Muscle layer of duodenum (tissue), 2 donors: ENCODE measurements at regions not wholly inside any gene's neighbourhood (a gene's known extent, or its start where the extent isn't known, plus 50 kb on each side); places are given as distances from the start of the nearest gene placed in this dataset.

ENCODE experiments used
- H3K27ac ChIP-seq: one replicate; pipeline ENCODE4 v1.7.0; 2013; ENCODE audit warnings: mild to moderate bottlenecking, low read length
- H3K27me3 ChIP-seq: one replicate; pipeline ENCODE4 v1.7.0; 2013; ENCODE audit warnings: low read depth, mild to moderate bottlenecking, control low read depth, low read length
- H3K36me3 ChIP-seq, 2 donors: one replicate each; pipeline ENCODE4 v1.7.0; 2013; ENCODE audit warnings: low read length in 2 of 2, control low read depth in 1 of 2, mild to moderate bottlenecking in 1 of 2; ENCODE audit not compliant: insufficient read depth in 2 of 2, control insufficient read depth in 1 of 2
- H3K4me1 ChIP-seq, 2 donors: one replicate each; pipeline ENCODE4 v1.7.0; 2013; ENCODE audit warnings: low read length in 2 of 2, mild to moderate bottlenecking in 2 of 2, control low read depth in 1 of 2, moderate library complexity in 1 of 2; ENCODE audit not compliant: insufficient read depth in 2 of 2, control insufficient read depth in 1 of 2
- H3K4me3 ChIP-seq, 2 donors: one replicate each; pipeline ENCODE4 v1.7.0; 2013; ENCODE audit warnings: low read length in 2 of 2, low read depth in 1 of 2, mild to moderate bottlenecking in 1 of 2
- H3K9me3 ChIP-seq, 2 donors: one replicate each; pipeline ENCODE4 v1.7.0; 2013; ENCODE audit warnings: low read length in 2 of 2, control low read depth in 1 of 2, mild to moderate bottlenecking in 1 of 2; ENCODE audit not compliant: control insufficient read depth in 1 of 2
- donor health status: healthy.

DNA sequence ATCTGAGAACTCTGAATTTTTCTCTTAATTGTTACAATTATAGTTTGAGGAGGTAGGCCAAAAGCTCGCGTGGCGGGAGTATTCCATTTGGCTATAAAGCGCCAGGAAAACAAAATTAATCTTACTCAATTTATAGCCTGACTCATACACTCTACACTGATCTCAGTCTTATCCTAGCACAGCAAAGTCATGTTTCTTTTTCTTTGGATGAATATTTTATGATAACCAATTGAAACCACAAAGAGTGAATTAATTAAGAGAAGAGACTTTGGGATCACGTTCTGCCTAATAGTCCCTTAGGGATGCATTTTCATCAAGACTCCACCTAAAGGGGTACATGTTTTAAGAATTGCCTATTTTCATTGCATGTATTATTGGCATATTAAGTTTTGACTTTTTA lies 420.8 kb downstream of the HGF start:
- no peaks in the 10 kb centered on the region for H3K27me3 ChIP-seq
- H3K27ac ChIP-seq: no peak overlapping the region
- H3K4me1 ChIP-seq: no peaks in the 10 kb centered on the region
- no peaks in the 10 kb centered on the region for H3K9me3 ChIP-seq
- no peak overlapping the region for H3K4me3 ChIP-seq
- no peaks in the 10 kb centered on the region for H3K36me3 ChIP-seq

DNA sequence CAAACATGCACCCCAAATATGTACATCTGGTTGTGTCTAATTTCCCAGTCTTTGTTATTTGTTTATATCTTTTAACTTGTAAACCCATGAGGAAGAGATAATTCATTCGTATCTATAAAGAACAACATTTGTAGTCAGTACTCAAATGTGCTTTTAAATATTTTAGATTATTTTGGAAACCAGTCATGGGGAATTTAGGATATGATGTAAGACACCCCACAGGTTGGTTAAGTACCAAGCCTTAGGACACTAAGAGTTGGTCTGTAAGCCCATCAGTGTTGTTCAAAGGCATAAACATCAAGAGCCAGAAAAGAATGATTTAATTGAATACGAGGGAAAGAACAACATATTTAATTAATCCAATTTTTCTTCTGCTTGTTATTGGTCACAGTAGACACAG lies 421.1 kb upstream of the SEMA3C start:
- H3K4me3 ChIP-seq: no peak overlapping the region
- no peaks in the 10 kb centered on the region for H3K4me1 ChIP-seq
- no peaks in the 10 kb centered on the region for H3K36me3 ChIP-seq
- no peaks in the 10 kb centered on the region for H3K9me3 ChIP-seq
- no peaks in the 10 kb centered on the region for H3K27me3 ChIP-seq
- no peak overlapping the region for H3K27ac ChIP-seq

DNA sequence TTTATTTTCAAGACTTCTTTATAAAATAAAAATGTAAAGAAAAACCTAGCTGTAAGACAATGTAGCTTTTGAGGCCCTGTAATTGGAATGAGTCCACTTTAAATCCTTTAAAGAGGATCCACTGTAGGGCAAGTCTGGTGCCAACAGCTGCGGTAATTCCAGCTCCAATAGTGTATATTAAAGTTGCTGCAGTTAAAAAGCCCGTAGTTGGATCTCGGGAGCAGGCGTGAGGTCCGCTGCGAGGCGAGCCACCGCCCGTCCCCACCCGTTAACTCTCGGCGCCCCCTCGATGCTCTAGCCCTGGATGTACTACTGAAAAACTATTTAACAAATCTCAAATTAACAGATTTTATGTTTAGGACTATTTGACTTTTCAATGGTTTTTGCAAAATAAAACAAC lies 414.7 kb upstream of the SEMA3C start:
- Histone ChIP-seq H3K4me3 (no peak overlapping the region), H3K9me3 (no peaks in the 10 kb centered on the region), H3K4me1 (no peaks in the 10 kb centered on the region), H3K27me3 (no peaks in the 10 kb centered on the region), H3K36me3 (no peaks in the 10 kb centered on the region), H3K27ac (no peak overlapping the region)

- H3K36me3 ChIP-seq: no peaks in the 10 kb centered on the region
- H3K4me1 ChIP-seq: no peaks in the 10 kb centered on the region
- no peaks in the 10 kb centered on the region for H3K9me3 ChIP-seq
- no peak overlapping the region for H3K27ac ChIP-seq
- no peak overlapping the region for H3K4me3 ChIP-seq
- no peaks in the 10 kb centered on the region for H3K27me3 ChIP-seq
Measured at GRCh38 chr7:81333004-81333403, 414.2 kb upstream of the SEMA3C start.

DNA sequence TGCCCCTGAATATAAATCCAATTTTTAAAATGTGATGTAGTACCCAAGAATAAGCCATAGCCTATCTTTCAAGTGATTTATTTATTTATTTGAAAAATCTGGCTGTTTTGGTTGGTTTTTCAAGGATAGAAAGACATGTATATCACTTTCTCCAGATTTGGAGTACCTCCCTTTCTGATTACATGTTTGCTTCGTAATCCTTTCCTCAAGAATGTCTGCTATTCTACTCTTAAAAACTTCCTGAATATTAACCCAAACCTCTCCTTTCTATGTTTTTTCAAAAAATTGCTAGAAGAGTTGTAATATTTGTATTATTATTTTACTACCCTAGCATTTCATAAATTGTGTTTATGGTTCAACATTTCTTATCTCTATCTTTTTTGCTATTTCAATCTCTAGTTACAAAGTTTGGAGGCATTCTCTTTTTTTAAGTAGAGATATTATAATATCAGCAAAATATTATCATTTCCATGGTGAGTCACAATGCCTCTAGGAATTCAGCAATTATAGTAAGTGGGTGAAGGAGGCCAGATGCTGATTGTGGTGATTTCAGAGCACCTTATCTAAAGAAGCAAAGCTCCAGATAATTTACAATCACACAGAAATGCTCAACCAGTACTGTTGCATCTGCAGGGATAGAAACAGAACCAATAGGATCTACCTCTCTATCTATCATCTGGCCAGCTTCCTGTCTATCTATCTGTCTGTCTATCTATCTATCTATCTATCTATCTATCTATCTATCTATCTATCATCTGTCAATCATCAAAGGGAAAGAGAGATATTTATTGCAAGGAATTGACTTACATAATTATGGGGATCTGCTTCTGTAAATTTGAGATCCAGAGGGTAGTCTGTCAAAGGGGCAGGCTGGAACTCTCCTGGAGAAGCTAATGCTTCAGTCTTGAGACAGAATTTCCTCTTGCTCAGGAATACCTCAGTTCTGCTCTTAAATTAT lies 412.5 kb upstream of the SEMA3C start:
- H3K27me3 ChIP-seq: no peaks in the 10 kb centered on the region
- H3K27ac ChIP-seq: no peak overlapping the region
- H3K4me1 ChIP-seq: no peaks in the 10 kb centered on the region
- no peaks in the 10 kb centered on the region for H3K9me3 ChIP-seq
- H3K4me3 ChIP-seq: no peak overlapping the region
- H3K36me3 ChIP-seq: no peaks in the 10 kb centered on the region

- Histone ChIP-seq H3K4me3 (no peak overlapping the region), H3K27me3 (no peaks in the 10 kb centered on the region), H3K36me3 (no peaks in the 10 kb centered on the region), H3K4me1 (no peaks in the 10 kb centered on the region), H3K9me3 (no peaks in the 10 kb centered on the region), H3K27ac (no peak overlapping the region)
Measured at GRCh38 chr7:81330108-81330507, 411.3 kb upstream of the SEMA3C start.

DNA sequence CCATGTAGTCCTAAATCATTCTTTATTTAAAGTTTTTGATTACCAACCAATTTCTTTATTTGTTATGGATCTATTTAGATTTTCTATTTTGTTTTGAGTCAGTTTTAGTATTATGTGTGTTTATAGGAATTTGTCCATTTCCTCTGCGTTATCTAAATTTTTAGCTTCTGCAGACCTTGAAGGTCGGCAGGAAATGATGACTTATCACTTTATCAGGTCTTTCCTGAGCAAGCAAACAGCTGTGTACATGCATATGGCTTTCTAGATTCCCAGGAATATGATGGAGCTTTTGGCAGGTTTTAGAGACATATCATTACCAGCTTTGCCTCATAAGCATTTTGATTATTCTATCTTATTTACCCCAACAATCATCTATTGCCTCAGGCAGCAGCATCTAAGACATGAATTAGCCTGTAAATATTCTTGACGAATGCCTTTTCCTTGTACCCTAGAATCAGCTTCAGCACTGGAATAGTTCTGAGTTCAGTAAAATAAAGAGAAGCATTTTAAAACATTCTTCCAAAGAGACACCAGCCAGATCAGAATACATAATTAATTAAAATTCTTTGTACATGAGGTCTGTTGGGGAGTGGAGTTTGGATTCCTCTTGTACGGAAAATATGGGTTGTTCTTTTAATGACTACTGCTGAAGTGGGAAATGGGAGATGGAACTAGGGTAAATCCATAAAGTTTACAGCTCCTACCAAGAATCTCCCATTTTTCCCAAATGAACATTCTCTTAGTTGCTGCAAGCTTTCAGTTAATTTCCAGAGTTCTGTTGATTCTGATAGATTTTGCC lies 408.8 kb upstream of the SEMA3C start:
- Histone ChIP-seq H3K27me3 (no peaks in the 10 kb centered on the region), H3K4me1 (no peaks in the 10 kb centered on the region), H3K27ac (no peak overlapping the region), H3K36me3 (no peaks in the 10 kb centered on the region), H3K4me3 (no peak overlapping the region), H3K9me3 (no peaks in the 10 kb centered on the region)

DNA sequence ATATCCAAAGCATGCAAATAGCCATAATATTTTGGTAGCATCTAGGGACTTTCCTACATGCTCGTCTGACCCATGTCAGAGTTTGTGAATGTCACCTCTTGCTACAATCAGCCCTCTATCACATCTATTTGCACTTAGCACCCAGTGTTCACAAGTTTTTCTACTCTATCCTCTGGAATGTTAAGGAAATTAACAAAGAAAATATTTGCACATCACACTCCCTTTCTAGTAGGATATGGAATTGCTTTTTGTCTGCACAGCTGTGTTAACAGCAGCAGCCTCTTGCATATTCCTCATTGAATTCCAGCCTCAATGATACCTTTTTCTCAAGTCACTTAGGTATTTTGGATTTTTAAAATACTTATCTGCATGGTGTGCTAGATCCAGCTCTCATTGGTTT lies 403.1 kb upstream of the SEMA3C start:
- Histone ChIP-seq H3K4me3 (no peak overlapping the region), H3K27ac (no peak overlapping the region), H3K9me3 (no peaks in the 10 kb centered on the region), H3K27me3 (no peaks in the 10 kb centered on the region), H3K36me3 (no peaks in the 10 kb centered on the region), H3K4me1 (no peaks in the 10 kb centered on the region)

DNA sequence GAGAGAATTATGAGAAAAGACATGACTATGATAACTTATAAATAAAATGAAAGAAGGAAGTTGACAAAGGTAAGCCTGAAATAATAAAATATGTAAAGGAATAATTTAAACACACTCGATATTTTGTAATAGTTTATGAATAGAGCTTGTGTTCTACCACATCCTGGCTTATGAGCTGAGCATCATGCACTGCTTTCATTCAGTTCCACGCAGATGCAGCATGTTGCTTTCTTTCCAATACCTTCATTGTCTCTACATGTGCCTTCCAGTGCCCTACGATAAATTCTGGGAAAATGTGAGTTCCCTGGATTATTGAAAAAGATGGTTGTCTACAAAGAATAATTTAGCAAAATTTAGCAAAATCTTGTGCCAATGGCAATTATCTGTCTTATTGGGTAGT lies 398.9 kb upstream of the SEMA3C start:
- Histone ChIP-seq H3K4me1 (no peaks in the 10 kb centered on the region), H3K4me3 (no peak overlapping the region), H3K27me3 (no peaks in the 10 kb centered on the region), H3K36me3 (no peaks in the 10 kb centered on the region), H3K27ac (no peak overlapping the region), H3K9me3 (no peaks in the 10 kb centered on the region)

DNA sequence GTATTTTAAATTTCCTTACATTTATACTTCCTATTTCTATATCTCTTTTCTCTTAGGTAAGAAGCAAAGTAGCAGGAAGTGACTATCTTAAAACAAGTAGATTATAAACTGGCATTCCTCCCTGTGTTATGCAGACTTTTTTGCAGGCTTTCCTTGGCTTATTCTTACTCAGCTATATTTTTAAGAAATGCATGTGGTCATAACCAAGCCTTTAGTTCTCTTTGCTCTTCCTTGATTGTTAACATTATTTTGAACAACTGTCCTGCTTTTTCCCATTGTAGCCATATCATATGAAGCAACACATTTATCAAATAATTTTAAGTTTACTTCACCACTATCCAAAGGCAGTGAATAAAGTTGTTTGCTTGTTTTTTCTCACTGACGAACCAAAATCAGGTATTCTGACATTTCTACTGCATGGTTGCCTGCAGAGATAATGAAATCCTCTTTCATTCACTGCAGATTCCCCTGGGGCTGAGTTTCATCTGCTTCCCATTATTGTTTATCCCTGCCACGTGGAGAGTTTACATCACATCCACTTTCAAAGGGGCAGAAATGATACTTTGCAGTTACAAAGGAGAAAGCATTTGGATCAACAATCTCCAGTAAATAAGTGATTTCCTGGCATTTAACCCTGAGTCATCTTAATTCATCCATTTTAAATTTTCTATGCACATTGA lies 389.9 kb upstream of the SEMA3C start:
- Histone ChIP-seq H3K4me3 (no peak overlapping the region), H3K4me1 (no peaks in the 10 kb centered on the region), H3K27me3 (no peaks in the 10 kb centered on the region), H3K36me3 (no peaks in the 10 kb centered on the region), H3K27ac (no peak overlapping the region), H3K9me3 (no peaks in the 10 kb centered on the region)

DNA sequence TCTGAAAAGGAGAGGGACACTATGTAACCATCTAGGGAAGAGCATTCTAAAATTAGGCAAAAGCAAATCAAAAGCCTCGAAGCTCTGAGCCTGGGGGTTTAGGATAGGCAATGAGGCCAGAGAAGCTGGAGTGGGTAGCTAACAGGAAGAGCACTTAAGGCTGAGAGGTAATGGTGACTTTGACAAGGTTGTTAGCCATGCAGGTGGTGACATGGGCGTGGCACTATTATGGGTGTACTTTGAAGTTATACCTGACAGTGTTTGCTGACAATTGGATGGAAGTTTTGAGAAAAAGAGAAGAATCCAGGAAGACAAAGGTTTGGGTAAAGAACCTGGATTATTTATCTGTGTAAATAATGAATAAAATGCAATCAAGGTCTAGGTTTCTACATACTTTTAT lies 383.0 kb upstream of the SEMA3C start:
- Histone ChIP-seq H3K27me3 (no peaks in the 10 kb centered on the region), H3K9me3 (no peaks in the 10 kb centered on the region), H3K4me3 (no peak overlapping the region), H3K4me1 (peaks cover 5 to 14% of the 10 kb centered on the region in 2 donors), H3K27ac (no peak overlapping the region), H3K36me3 (no peaks in the 10 kb centered on the region)
